ENCODE measurements at regions not wholly inside any gene's neighbourhood (a gene's known extent, or its start where the extent isn't known, plus 50 kb on each side); places are given as distances from the start of the nearest gene placed in this dataset.

- H3K27me3 Mint-ChIP-seq (ENCODE audit: unreplicated experiment) = no peaks in the 10 kb centered on the region
- H3K4me1 Mint-ChIP-seq (ENCODE audit: unreplicated experiment) = peaks cover 23% of the 10 kb centered on the region
- no peak overlapping the region for H3K4me3 Mint-ChIP-seq (ENCODE audit: unreplicated experiment)
- DNase-seq (ENCODE audit: extremely low spot score, unreplicated experiment) = no peak
- no peaks in the 10 kb centered on the region for H3K36me3 Mint-ChIP-seq (ENCODE audit: unreplicated experiment)
- no peak overlapping the region for H3K27ac Mint-ChIP-seq (ENCODE audit: unreplicated experiment)
- H3K9me3 Mint-ChIP-seq (ENCODE audit: unreplicated experiment) = peaks cover 4% of the 10 kb centered on the region
- TF ChIP-seq CTCF (IDR thresholded peaks at IDR 0.05) = no peak
Observed at GRCh38 chr2:145874466-145874865, 1354.5 kb upstream of the ZEB2 start.

GRCh38 chr2:145864501-145864900, 1344.6 kb upstream of the ZEB2 start:
- Mint-ChIP-seq H3K9me3 (ENCODE audit: unreplicated experiment) (no peaks in the 10 kb centered on the region), H3K27me3 (ENCODE audit: unreplicated experiment) (no peaks in the 10 kb centered on the region), H3K36me3 (ENCODE audit: unreplicated experiment) (no peaks in the 10 kb centered on the region), H3K4me1 (ENCODE audit: unreplicated experiment) (no peaks in the 10 kb centered on the region), H3K27ac (ENCODE audit: unreplicated experiment) (no peak overlapping the region), H3K4me3 (ENCODE audit: unreplicated experiment) (no peak overlapping the region)
- no peak for TF ChIP-seq CTCF (IDR thresholded peaks at IDR 0.05)
- DNase-seq (ENCODE audit: extremely low spot score, unreplicated experiment) = no peak

- Mint-ChIP-seq H3K9me3 (ENCODE audit: unreplicated experiment) (no peaks in the 10 kb centered on the region), H3K4me3 (ENCODE audit: unreplicated experiment) (no peak overlapping the region), H3K27me3 (ENCODE audit: unreplicated experiment) (no peaks in the 10 kb centered on the region), H3K27ac (ENCODE audit: unreplicated experiment) (no peak overlapping the region), H3K4me1 (ENCODE audit: unreplicated experiment) (no peaks in the 10 kb centered on the region), H3K36me3 (ENCODE audit: unreplicated experiment) (no peaks in the 10 kb centered on the region)
- TF ChIP-seq CTCF (IDR thresholded peaks at IDR 0.05) = no peak
- DNase-seq (ENCODE audit: extremely low spot score, unreplicated experiment) = no peak
Observed at GRCh38 chr2:145861940-145862339, 1342.0 kb upstream of the ZEB2 start.

GRCh38 chr2:145860083-145860482, 1340.2 kb upstream of the ZEB2 start:
- Mint-ChIP-seq H3K27ac (ENCODE audit: unreplicated experiment) (no peak overlapping the region), H3K36me3 (ENCODE audit: unreplicated experiment) (no peaks in the 10 kb centered on the region), H3K4me1 (ENCODE audit: unreplicated experiment) (no peaks in the 10 kb centered on the region), H3K4me3 (ENCODE audit: unreplicated experiment) (no peak overlapping the region), H3K27me3 (ENCODE audit: unreplicated experiment) (no peaks in the 10 kb centered on the region), H3K9me3 (ENCODE audit: unreplicated experiment) (no peaks in the 10 kb centered on the region)
- no peak for TF ChIP-seq CTCF (IDR thresholded peaks at IDR 0.05)
- DNase-seq (ENCODE audit: extremely low spot score, unreplicated experiment) = no peak

- H3K4me3 Mint-ChIP-seq (ENCODE audit: unreplicated experiment) = no peak overlapping the region
- H3K27me3 Mint-ChIP-seq (ENCODE audit: unreplicated experiment) = no peaks in the 10 kb centered on the region
Observed at GRCh38 chr2:145855142-145855541, 1335.2 kb upstream of the ZEB2 start.

More at GRCh38 chr2:145855142-145855541, 1335.2 kb upstream of the ZEB2 start:
- Mint-ChIP-seq H3K4me1 (ENCODE audit: unreplicated experiment) (no peaks in the 10 kb centered on the region), H3K36me3 (ENCODE audit: unreplicated experiment) (no peaks in the 10 kb centered on the region), H3K9me3 (ENCODE audit: unreplicated experiment) (no peaks in the 10 kb centered on the region), H3K27ac (ENCODE audit: unreplicated experiment) (no peak overlapping the region)
- no peak for TF ChIP-seq CTCF (IDR thresholded peaks at IDR 0.05)
- DNase-seq (ENCODE audit: extremely low spot score, unreplicated experiment) = no peak

Measured in osteocyte (in vitro differentiated cells).